Skeletal muscle satellite cell (primary cell): ENCODE measurements at regions not wholly inside any gene's neighbourhood (a gene's known extent, or its start where the extent isn't known, plus 50 kb on each side); places are given as distances from the start of the nearest gene placed in this dataset.

Experiments used
- H3K27me3 ChIP-seq: 2 replicates; pipeline ENCODE4 v1.7.0; 2013; ENCODE audit warnings: low read length; ENCODE audit not compliant: control insufficient read depth, insufficient read depth
- H3K36me3 ChIP-seq: 2 replicates; pipeline ENCODE4 v1.7.0; 2013; ENCODE audit warnings: mild to moderate bottlenecking, control low read depth, low read length; ENCODE audit not compliant: insufficient read depth
- H3K4me1 ChIP-seq: 2 replicates; pipeline ENCODE4 v1.7.0; 2013; ENCODE audit warnings: low read length; ENCODE audit not compliant: control insufficient read depth, insufficient read depth
- H3K4me2 ChIP-seq: 2 replicates; pipeline ENCODE4 v1.7.0; 2013; ENCODE audit warnings: mild to moderate bottlenecking, low read length
- H3K4me3 ChIP-seq: 2 replicates; pipeline ENCODE4 v1.7.0; 2013; ENCODE audit warnings: low read length
- H3K9ac ChIP-seq: 2 replicates; pipeline ENCODE4 v1.7.0; 2013; ENCODE audit warnings: mild to moderate bottlenecking, low read depth, low read length, moderate library complexity
- H3K9me3 ChIP-seq: replicated peaks from 2 replicates; pipeline ENCODE4 v1.7.0; 2013; ENCODE audit warnings: mild to moderate bottlenecking, control low read depth, low read length

DNA sequence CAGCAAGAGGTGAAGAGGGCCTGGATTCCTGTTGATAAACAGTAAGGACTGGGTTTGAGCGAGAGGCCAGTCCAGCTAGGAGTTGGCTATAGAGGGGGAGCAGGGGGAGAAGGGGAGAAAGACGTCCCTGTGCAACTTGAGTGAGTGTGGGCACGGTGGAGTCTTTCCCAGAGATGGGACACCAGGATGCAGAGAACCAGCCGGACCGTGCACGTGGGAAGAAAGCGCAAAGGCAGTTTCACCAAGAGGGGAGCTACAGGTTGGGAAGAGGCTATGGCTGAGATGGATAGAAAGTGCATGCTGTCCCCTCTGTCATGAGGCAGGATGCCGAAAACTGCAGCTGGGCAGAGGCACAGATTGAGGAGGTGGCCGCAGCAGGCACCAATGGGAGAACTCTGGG is 96.0 kb upstream of the TLE3 start:
- Histone ChIP-seq H3K9ac (no peak overlapping the region), H3K4me2 (no peak overlapping the region), H3K36me3 (no peaks in the 10 kb centered on the region), H3K4me1 (peaks cover 20% of the 10 kb centered on the region), H3K9me3 (peaks cover 6% of the 10 kb centered on the region), H3K4me3 (no peak overlapping the region), H3K27me3 (peaks cover 17% of the 10 kb centered on the region)

DNA sequence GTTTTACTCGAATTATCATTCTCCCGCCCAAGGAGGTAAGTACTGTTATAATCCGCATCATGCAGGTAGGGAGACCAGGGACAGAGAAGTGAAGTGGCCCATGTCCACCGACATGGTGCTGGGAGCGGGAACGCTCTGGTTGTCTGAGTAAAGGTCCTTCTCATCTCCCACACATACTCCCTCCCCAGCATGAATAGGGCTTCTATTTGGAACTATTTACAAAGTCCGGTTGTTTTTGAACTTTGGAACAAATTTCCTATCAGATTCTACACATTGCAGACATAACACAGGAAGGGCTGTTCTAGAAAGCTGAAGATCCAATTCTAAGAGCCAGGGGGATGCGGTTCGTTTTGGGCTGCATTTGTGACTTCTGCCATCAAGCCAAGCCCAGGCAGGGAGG is 94.8 kb upstream of the TLE3 start:
- H3K27me3 ChIP-seq = peaks cover 21% of the 10 kb centered on the region
- H3K36me3 ChIP-seq = no peaks in the 10 kb centered on the region
- peaks cover 6% of the 10 kb centered on the region for H3K9me3 ChIP-seq
- H3K4me1 ChIP-seq = peaks cover 20% of the 10 kb centered on the region
- H3K4me2 ChIP-seq = no peak overlapping the region
- H3K9ac ChIP-seq = no peak overlapping the region
- H3K4me3 ChIP-seq = no peak overlapping the region

DNA sequence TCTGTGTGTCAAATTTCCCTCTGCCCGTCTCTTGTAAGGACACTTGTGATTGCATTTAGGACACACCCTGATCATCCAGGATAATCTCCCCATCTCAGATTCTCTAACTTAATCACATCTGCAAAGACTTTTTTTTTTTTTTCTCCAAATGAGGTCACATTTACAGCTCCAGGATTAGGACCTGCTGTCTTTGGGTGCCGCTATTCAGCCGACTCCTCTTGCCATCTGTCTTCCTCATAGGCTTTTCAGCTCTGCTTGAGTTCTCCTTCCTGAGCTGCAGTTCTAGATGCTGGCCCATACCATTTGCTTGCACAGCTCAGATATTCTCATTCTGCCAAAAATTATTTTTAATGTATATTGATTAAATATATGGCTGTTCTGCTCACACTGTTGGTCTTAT is 94.3 kb upstream of the TLE3 start:
- Histone ChIP-seq H3K4me3 (no peak overlapping the region), H3K9ac (no peak overlapping the region), H3K9me3 (peaks cover 6% of the 10 kb centered on the region), H3K27me3 (peaks cover 21% of the 10 kb centered on the region), H3K4me2 (no peak overlapping the region), H3K4me1 (peaks cover 18% of the 10 kb centered on the region), H3K36me3 (no peaks in the 10 kb centered on the region)

DNA sequence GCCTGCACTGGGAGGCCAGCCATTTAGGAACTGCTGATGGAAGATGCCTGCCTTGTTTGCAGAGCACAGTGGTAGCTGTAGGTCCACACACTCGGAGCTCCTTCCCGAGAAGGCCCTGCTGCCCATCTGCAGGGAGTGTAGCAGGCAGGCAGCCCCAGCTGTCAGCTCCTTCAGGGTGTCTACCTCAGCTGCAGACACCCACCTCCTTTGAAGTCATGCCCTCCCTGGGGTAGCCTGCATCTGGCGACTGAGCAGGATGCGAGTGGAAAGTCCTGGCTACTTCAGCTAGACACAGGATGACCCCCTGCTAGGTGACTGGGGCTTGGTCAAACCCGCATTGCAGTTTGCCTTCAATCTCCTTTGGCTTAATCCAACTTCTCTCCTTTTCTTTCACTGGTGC is 93.2 kb upstream of the TLE3 start:
- H3K9ac ChIP-seq = no peak overlapping the region
- no peak overlapping the region for H3K4me2 ChIP-seq
- no peak overlapping the region for H3K4me3 ChIP-seq
- H3K27me3 ChIP-seq = peaks cover 21% of the 10 kb centered on the region
- H3K4me1 ChIP-seq = peaks cover 7% of the 10 kb centered on the region
- peaks cover 6% of the 10 kb centered on the region for H3K9me3 ChIP-seq
- no peaks in the 10 kb centered on the region for H3K36me3 ChIP-seq

DNA sequence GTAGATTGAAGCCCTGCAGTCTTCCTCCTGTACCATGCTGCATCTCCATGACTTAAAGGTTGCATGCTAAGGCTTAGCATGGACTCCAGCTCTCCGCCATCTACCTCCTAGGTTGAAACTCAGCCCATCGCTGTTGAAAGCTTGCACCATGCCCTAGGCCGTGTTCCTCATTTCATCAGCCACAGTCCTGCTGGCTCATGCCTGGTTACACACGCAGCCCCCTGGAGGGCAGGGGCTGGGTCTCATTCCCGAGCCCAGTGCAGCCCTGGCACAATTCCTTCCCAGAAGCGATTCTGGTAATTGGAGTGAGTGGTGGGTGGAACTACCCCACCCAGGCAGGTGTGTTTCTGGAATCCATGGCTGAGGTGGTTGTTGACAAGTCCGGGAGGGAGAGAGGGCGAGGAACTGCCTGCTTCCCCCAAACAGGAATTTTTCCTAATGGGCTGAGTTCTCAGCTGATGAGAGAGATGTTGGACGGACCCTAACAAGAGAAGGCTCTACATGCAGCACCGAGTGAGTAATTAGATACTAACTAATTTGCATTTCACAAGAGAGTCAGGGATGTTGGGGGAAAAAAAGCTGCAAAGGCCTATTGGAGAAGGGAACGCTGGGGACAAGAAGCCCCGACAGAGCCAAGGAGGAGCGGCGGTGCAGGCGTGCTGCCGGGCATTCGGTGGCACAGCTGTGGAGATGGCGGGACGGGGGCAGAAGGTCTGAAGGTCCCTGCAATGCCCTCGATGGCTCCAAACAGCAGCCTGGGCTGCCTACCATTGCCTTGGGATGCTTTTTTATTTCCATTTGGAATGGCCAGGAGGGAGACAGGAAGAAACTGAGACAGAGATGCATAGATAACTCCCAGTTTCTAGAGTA is 92.3 kb upstream of the TLE3 start:
- H3K9ac ChIP-seq = no peak overlapping the region
- no peak overlapping the region for H3K4me2 ChIP-seq
- H3K36me3 ChIP-seq = no peaks in the 10 kb centered on the region
- H3K4me1 ChIP-seq = no peaks in the 10 kb centered on the region
- H3K27me3 ChIP-seq = peaks cover 21% of the 10 kb centered on the region
- H3K4me3 ChIP-seq = no peak overlapping the region
- H3K9me3 ChIP-seq = peaks cover 6% of the 10 kb centered on the region

DNA sequence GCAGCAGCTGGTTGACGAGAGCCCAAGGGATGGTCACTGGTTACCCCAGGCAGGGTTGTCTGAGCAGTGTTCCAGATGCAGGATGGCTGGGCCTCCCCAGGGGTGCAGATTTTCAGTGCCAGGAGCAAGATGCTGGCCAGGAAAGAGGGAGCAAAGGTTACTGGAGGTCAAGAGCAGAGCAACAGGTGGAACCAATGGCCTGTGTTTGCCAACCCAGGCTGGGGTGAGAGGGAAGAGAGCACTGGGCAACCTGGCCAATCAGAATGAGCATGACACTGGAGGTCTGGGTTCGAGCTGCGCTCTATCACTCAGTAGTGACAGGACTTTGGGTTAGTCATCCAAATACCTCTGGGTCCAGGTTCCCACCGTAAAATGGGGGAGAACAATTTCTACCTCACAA is 90.6 kb upstream of the TLE3 start:
- no peaks in the 10 kb centered on the region for H3K4me1 ChIP-seq
- H3K9me3 ChIP-seq = peaks cover 6% of the 10 kb centered on the region

DNA sequence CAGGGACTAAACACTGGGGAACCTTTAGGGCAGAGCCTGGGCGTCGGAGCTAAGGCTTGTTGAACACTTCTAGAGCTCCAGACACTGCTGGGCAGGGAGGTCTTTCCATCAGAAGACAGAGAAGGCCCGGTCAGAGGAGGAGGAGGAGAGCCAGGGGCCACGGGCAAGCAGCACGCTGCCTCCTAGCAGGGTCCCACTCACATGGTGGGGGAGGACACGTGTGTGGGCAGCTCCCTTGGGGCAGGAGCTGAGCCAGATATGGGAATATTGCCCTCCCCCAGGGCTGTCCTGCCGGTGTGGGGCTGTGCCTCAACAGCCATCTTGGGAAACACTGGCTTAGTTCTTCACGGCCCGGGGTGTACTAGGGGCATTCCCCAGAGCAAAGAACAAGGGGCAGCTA is 89.6 kb upstream of the TLE3 start:
- Histone ChIP-seq H3K36me3 (no peaks in the 10 kb centered on the region), H3K4me2 (no peak overlapping the region), H3K4me3 (no peak overlapping the region), H3K4me1 (no peaks in the 10 kb centered on the region), H3K27me3 (peaks cover 17% of the 10 kb centered on the region), H3K9ac (no peak overlapping the region), H3K9me3 (peaks cover 6% of the 10 kb centered on the region)

More for the DNA sequence above, 90.6 kb upstream of the TLE3 start:
- Histone ChIP-seq H3K9ac (no peak overlapping the region), H3K4me3 (no peak overlapping the region), H3K27me3 (peaks cover 18% of the 10 kb centered on the region), H3K4me2 (no peak overlapping the region), H3K36me3 (no peaks in the 10 kb centered on the region)

DNA sequence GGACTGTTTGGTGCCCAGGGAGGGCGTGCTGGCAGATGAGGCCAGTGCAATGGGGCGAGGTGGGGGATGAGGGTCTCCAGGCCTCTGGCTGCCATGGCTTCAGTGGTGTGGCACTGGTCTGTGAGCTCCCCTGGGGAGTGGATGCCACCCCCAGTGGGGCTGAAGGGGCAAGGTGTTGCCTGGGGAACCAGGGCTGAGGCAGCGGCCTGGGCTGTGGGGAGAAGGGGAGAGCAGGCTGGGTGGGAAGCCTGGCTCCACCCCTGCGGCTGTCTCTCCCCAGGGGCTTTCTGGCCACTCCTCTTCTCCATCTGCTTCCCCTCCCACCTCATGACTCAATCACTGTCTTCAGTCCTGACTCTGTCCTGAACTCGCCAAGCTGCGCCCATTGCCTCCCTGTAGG is 88.4 kb upstream of the TLE3 start:
- H3K36me3 ChIP-seq = no peaks in the 10 kb centered on the region
- no peak overlapping the region for H3K9ac ChIP-seq
- H3K4me2 ChIP-seq = no peak overlapping the region
- no peaks in the 10 kb centered on the region for H3K9me3 ChIP-seq
- H3K4me3 ChIP-seq = no peak overlapping the region
- H3K4me1 ChIP-seq = peaks cover under 1% of the 10 kb centered on the region
- H3K27me3 ChIP-seq = peaks cover 25% of the 10 kb centered on the region

DNA sequence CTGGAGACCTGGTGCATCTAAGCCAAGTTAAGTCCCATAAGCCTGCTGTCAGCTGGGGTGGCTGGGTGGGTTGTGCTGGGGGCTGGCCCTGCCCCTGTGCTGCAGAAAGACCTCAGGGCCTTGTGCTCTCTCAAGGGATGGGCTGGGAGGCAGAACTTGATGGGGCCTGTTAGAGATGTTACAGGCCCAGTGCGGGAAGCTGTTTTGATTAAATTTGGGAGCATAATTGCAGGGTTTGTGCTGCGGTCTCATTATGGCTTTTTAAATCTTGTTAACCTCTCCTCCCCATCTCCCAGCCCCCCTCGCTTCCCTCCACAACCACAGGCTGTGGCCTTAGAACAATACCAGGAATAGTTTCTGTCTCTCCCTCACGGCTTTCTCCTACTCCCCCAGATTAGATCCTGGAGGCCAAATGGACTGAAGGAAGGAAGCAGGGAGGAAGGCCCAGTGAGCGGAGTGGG is 87.6 kb upstream of the TLE3 start:
- Histone ChIP-seq H3K36me3 (no peaks in the 10 kb centered on the region), H3K4me2 (no peak overlapping the region), H3K27me3 (peaks cover 34% of the 10 kb centered on the region), H3K4me3 (no peak overlapping the region), H3K9ac (no peak overlapping the region), H3K9me3 (no peaks in the 10 kb centered on the region), H3K4me1 (peaks cover 6% of the 10 kb centered on the region)

DNA sequence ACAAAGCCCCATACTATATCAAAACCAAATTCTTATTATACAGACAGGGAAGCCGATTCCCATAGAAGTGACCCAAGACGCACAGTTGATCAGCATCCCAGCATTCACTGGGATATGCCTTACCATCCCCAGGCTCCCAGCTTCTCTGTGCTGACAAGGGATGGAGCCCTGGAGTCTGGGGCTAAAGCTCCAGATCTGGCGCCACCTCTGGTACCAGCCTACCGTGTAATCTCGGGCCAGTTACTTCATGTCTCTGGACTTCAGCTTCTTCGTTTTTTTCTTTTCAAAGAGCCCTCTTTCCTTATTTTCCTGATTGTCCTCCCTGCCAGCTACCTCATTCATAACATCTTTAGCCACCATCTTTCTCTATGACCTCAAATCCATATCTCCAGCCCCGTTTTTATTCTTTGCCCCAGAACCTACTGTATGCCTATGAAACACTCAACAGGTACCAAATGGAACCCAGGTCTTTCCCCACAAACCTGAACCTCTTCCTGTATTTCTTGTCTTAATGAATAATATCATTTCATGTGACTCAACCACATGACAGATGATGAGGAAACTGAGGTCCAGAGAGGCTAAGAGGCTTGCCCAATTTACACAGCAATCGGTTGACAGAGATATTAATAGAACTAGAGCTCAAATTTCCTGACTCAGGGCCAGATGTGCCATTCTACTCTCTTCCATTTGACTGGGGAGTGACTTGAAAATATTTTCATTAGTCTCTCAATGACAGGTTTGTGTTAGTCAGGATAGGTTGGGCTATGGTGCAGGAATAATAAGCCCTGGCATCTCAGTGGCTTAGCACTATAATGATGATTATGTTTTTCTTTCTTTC is 85.4 kb upstream of the TLE3 start:
- H3K4me3 ChIP-seq = no peak overlapping the region
- no peak overlapping the region for H3K4me2 ChIP-seq
- no peaks in the 10 kb centered on the region for H3K9me3 ChIP-seq
- H3K9ac ChIP-seq = no peak overlapping the region
- peaks cover 6% of the 10 kb centered on the region for H3K4me1 ChIP-seq
- H3K36me3 ChIP-seq = no peaks in the 10 kb centered on the region
- peaks cover 34% of the 10 kb centered on the region for H3K27me3 ChIP-seq

DNA sequence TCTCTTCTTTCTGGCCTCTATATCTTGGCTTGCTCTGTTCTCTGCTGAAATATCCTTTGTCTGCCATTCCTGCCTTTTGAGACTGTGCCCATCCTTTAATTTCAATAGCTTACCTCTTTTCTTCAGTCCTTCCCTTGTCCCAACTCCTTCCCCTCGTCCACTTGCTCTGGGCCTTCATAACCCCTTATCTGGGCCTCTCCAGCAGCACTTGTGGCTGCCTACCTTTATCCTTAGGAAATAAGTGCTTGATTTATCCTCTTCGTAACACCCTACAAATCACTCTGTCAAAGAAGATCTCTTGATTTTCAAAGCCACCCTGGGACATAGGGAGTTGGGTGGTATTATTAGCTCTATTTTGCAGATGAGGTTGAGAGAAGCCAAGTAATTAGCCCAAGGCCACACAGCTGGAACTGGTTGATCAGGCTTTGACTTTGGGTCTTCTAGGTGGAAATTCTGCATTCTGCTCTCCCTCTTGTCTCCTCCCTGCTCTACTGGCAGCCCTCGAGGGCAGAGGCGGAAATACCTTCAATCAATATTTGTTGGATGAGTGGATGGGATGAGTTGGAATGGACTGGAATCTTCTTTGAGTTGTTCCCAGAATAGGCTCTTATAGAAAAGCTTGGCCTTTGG is 84.0 kb upstream of the TLE3 start:
- H3K27me3 ChIP-seq = peaks cover 34% of the 10 kb centered on the region

More for the DNA sequence above, 84.0 kb upstream of the TLE3 start:
- no peak overlapping the region for H3K9ac ChIP-seq
- H3K4me1 ChIP-seq = peaks cover 6% of the 10 kb centered on the region
- H3K9me3 ChIP-seq = no peaks in the 10 kb centered on the region
- H3K4me2 ChIP-seq = no peak overlapping the region
- no peak overlapping the region for H3K4me3 ChIP-seq
- H3K36me3 ChIP-seq = no peaks in the 10 kb centered on the region
